GM12878 (cell line): ENCODE measurements at regions not wholly inside any gene's neighbourhood (a gene's known extent, or its start where the extent isn't known, plus 50 kb on each side); places are given as distances from the start of the nearest gene placed in this dataset.

Experiments
- ATAC-seq: fragments of 200-7000 bp; cut with Tn5 transposase; 3 replicates; pipeline ENCODE4 v1.9.1; 2020; ENCODE audit warnings: mild to moderate bottlenecking, moderate library complexity
- BruUV-seq: library from RNA; stranded (reverse); fragments of 400-500 nt; replicated peaks from 2 replicates; lab custom pipeline; 2021; lab: Mats Ljungman, UMichigan
- CTCF ChIA-PET: fragments of 300-600 bp; sonication (Branson Sonifier 250); formaldehyde crosslinking; extraction: SDS; loops from one replicate; lab custom pipeline; 2021; ENCODE audit warnings: inconsistent platforms; lab: Yijun Ruan, JAX
- POLR2A ChIA-PET: fragments of 350-600 bp; formaldehyde crosslinking; extraction: SDS; loops from one replicate; lab custom pipeline; 2021; ENCODE audit warnings: inconsistent platforms; lab: Charles Lee
- RAD21 ChIA-PET: fragments of 300-600 bp; sonication (Branson Sonifier 250); formaldehyde crosslinking; loops from one replicate; lab custom pipeline; 2023; ENCODE audit warnings: antibody characterized with exemption; ENCODE audit not compliant: unreplicated experiment; lab: Charles Lee
- SMC1A ChIA-PET: fragments of 300-600 bp; sonication (Branson Sonifier 250); formaldehyde crosslinking; loops from one replicate; lab custom pipeline; 2023; ENCODE audit not compliant: unreplicated experiment, uncharacterized antibody; lab: Charles Lee
- DNase-seq: peaks from one replicate; pipeline ENCODE4 v3.0.0-alpha.2; 2011; ENCODE audit warnings: low read depth, low spot score
- FAIRE-seq: peaks from 3 replicates; lab custom pipeline; 2011; peaks lifted over from hg19 to GRCh38; lab: Jason Lieb, UNC
- H2AFZ ChIP-seq: 2 replicates; pipeline ENCODE4 v1.6.0; 2011; ENCODE audit warnings: low read depth, low read length, control low read depth; ENCODE audit not compliant: control insufficient read depth
- H3K27ac ChIP-seq: 2 replicates; pipeline ENCODE4 v1.5.1; 2011; ENCODE audit warnings: control low read depth; ENCODE audit not compliant: control insufficient read depth, insufficient read depth
- H3K27me3 ChIP-seq, 2 experiments: replicated peaks in 1 of 2; 2 replicates each; pipeline versions ENCODE4 v1.6.0 to v1.6.1; 2011; ENCODE audit warnings: low read length in 1 of 2; ENCODE audit not compliant: control insufficient read depth in 2 of 2, insufficient read depth in 2 of 2
- H3K36me3 ChIP-seq, 2 experiments: 2 replicates each; pipeline ENCODE4 v1.5.1; 2011; ENCODE audit warnings: low read length in 1 of 2; ENCODE audit not compliant: control insufficient read depth in 2 of 2, insufficient read depth in 2 of 2
- H3K4me1 ChIP-seq: 2 replicates; pipeline ENCODE4 v1.6.1; 2011; ENCODE audit warnings: mild to moderate bottlenecking, low read length, moderate library complexity, mixed read lengths; ENCODE audit not compliant: control insufficient read depth, insufficient read depth
- H3K4me2 ChIP-seq: 2 replicates; pipeline ENCODE4 v1.6.0; 2011; ENCODE audit warnings: control low read depth; ENCODE audit not compliant: control insufficient read depth, insufficient read depth
- H3K4me3 ChIP-seq: fragments of 200-600 bp; sonication (generic); 2 replicates; pipeline ENCODE4 v1.5.1; 2016
- H3K79me2 ChIP-seq: 2 replicates; pipeline ENCODE4 v1.6.0; 2011; ENCODE audit warnings: low read length; ENCODE audit not compliant: control insufficient read depth, insufficient read depth
- H3K9ac ChIP-seq: 2 replicates; pipeline ENCODE4 v1.8.0; 2011; ENCODE audit warnings: low read length, control low read depth, mixed read lengths; ENCODE audit not compliant: control insufficient read depth, insufficient read depth
- H3K9me3 ChIP-seq: replicated peaks from 3 replicates; pipeline ENCODE4 v1.5.1; 2011; ENCODE audit warnings: mild to moderate bottlenecking, low read length; ENCODE audit not compliant: control insufficient read depth, insufficient read depth
- H4K20me1 ChIP-seq: 2 replicates; pipeline ENCODE4 v1.6.0; 2011; ENCODE audit not compliant: control insufficient read depth, insufficient read depth
- ATF3 ChIP-seq: IDR thresholded peaks from 2 replicates; pipeline ENCODE4 v1.6.1; 2011; ENCODE audit warnings: low read depth, mild to moderate bottlenecking, low read length, moderate library complexity, borderline replicate concordance; ENCODE audit errors: extremely low read depth
- CHD1 ChIP-seq: IDR thresholded peaks from 2 replicates; pipeline ENCODE4 v1.6.1; 2012; ENCODE audit warnings: low read depth, low read length, improper control_type of control experiment
- DPF2 ChIP-seq: fragments of 450-650 bp; IDR thresholded peaks from 2 replicates; pipeline ENCODE4 v1.6.1; 2017; ENCODE audit warnings: mild to moderate bottlenecking
- HDAC6 ChIP-seq: fragments of 200-600 bp; sonication (generic); IDR thresholded peaks from one replicate; pipeline ENCODE4 v1.8.0; 2017; ENCODE audit warnings: antibody characterized with exemption; ENCODE audit not compliant: unreplicated experiment
- MLLT1 ChIP-seq: fragments of 450-650 bp; IDR thresholded peaks from 2 replicates; pipeline ENCODE4 v1.6.1; 2016; ENCODE audit warnings: mild to moderate bottlenecking
- NR2C2 ChIP-seq: IDR thresholded peaks from 2 replicates; pipeline ENCODE4 v1.6.1; 2011; ENCODE audit warnings: borderline replicate concordance, low read depth; ENCODE audit not compliant: control insufficient read depth, insufficient read length
- POU2F2 ChIP-seq: IDR thresholded peaks from 3 replicates; pipeline ENCODE4 v1.6.1; 2011; ENCODE audit warnings: low read depth, mild to moderate bottlenecking, low read length, borderline replicate concordance
- RAD21 ChIP-seq: IDR thresholded peaks from 2 replicates; pipeline ENCODE4 v1.6.1; 2011; ENCODE audit warnings: mild to moderate bottlenecking, low read depth, low read length, moderate library complexity; ENCODE audit not compliant: insufficient read depth
- RBBP5 ChIP-seq: fragments of 200-600 bp; sonication (generic); conservative IDR thresholded peaks from 2 replicates; pipeline ENCODE4 v1.6.1; 2016
- SMAD1 ChIP-seq: fragments of 450-650 bp; IDR thresholded peaks from 2 replicates; pipeline ENCODE4 v1.6.1; 2018; ENCODE audit warnings: mild to moderate bottlenecking, low read depth; ENCODE audit not compliant: partially characterized antibody
- SREBF2 ChIP-seq: IDR thresholded peaks from 2 replicates; pipeline ENCODE4 v1.6.1; 2012; ENCODE audit warnings: mild to moderate bottlenecking, low read length
- SUPT20H ChIP-seq: IDR thresholded peaks from 2 replicates; pipeline ENCODE4 v1.6.1; 2011; ENCODE audit warnings: low read depth, mild to moderate bottlenecking, low read length, moderate library complexity, borderline replicate concordance; ENCODE audit not compliant: control insufficient read depth
- TBL1XR1 ChIP-seq: IDR thresholded peaks from 2 replicates; pipeline ENCODE4 v1.6.1; 2012; ENCODE audit warnings: low read depth, low read length, improper control_type of control experiment
- YY1 ChIP-seq: IDR thresholded peaks from 2 replicates; pipeline ENCODE4 v1.6.1; 2011; ENCODE audit warnings: low read depth, mild to moderate bottlenecking, low read length
- WGBS: methylation state at CpG from one replicate; pipeline ENCODE4 v1.1.6; 2016; ENCODE audit warnings: low lambda C conversion rate; ENCODE audit not compliant: insufficient replicate concordance, insufficient coverage; ENCODE audit errors: missing lambda C conversion rate; 5-methylcytosine and 5-hydroxymethylcytosine counted together
- in situ Hi-C: fragments of 300-500 bp; cut with MboI; formaldehyde crosslinking; loops from 9 replicates; pipeline ENCODE4 v1.14.3; 2018; ENCODE audit warnings: mixed read lengths
- intact Hi-C: fragments of 100-400 bp; cut with micrococcal nuclease; formaldehyde crosslinking; loops from one replicate; pipeline ENCODE4 v1.14.2; 2022; ENCODE audit not compliant: unreplicated experiment
- TF ChIP-seq, protein P1 (sequence below): fragments of 450-650 bp; IDR thresholded peaks from 2 replicates; pipeline ENCODE4 v1.6.1; 2016; ENCODE audit warnings: mild to moderate bottlenecking, moderate library complexity, borderline replicate concordance
- TF ChIP-seq, protein P2 (sequence below): IDR thresholded peaks from 2 replicates; pipeline ENCODE4 v1.6.1; 2012; ENCODE audit warnings: low read depth, low read length, improper control_type of control experiment
- TF ChIP-seq, protein P3 (sequence below): IDR thresholded peaks from 2 replicates; pipeline ENCODE4 v1.6.1; 2011; ENCODE audit warnings: low read depth, low read length, improper control_type of control experiment, borderline replicate concordance

DNA sequence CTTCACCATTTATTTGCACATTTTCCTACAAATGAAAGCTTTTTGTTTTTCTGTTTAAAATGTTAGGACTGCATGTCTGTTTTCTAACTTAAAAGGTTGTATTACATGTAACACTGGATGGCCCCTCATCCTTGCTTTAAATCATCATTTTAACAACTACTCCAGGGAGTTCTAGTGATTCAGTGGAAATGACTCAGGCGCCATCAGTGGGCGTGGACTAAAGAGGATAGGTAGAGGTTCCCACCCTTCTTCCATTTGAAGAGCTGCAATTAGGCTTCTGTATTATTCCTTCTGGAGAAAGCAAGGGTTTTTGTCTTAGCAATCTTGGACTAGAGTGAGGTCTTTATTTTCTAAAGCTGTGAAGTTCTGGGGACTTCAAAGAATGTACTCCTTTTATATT lies 213.7 kb downstream of the TMEM38B start:
- no peaks in the 10 kb centered on the region for H4K20me1 ChIP-seq
- H3K27me3 ChIP-seq = no peaks in the 10 kb centered on the region; a peak in 1 of 4 replicates
- no peak overlapping the region for H3K4me3 ChIP-seq
- H3K27ac ChIP-seq = no peak overlapping the region
- WGBS = 15% methylated on average over 2 of the region's 2 CpGs
- DNase-seq = no peak
- intact Hi-C loops = no loop called here
- CTCF ChIA-PET = interaction anchor here (0.6 kb wide), 1 partner anchor 68 kb away, joined by 3 read pairs; no protein-coding TSS in a partner anchor
- no peak overlapping the region for H2AFZ ChIP-seq
- H3K36me3 ChIP-seq = no peaks in the 10 kb centered on the region
- RAD21 ChIA-PET = no interaction called here
- in situ Hi-C loops = no loop called here
- no peaks in the 10 kb centered on the region for H3K4me1 ChIP-seq
- no TSS peak for BruUV-seq
- H3K9ac ChIP-seq = no peak overlapping the region
- no peaks in the 10 kb centered on the region for H3K79me2 ChIP-seq
- no peaks in the 10 kb centered on the region; the same call in 2 of the 3 replicates for H3K9me3 ChIP-seq
- no peak overlapping the region for H3K4me2 ChIP-seq
- POLR2A ChIA-PET = interaction anchor here (0.7 kb wide), 1 partner anchor 9 kb away, joined by 3 read pairs; no protein-coding TSS in a partner anchor
- ATAC-seq = no peak
- FAIRE-seq = no peak
- SMC1A ChIA-PET = interaction anchor here (0.6 kb wide), 1 partner anchor 319 kb away, joined by 4 read pairs; no protein-coding TSS in a partner anchor
- no peak for TF ChIP-seq DPF2
- TF ChIP-seq CHD1 = no peak
- TF ChIP-seq SMAD1 = no peak
- TF ChIP-seq RAD21 = no peak
- TF ChIP-seq HDAC6 = no peak
- no peak for TF ChIP-seq YY1
- no peak for TF ChIP-seq TBL1XR1
- TF ChIP-seq RBBP5 = no peak
- TF ChIP-seq, protein P1, sequence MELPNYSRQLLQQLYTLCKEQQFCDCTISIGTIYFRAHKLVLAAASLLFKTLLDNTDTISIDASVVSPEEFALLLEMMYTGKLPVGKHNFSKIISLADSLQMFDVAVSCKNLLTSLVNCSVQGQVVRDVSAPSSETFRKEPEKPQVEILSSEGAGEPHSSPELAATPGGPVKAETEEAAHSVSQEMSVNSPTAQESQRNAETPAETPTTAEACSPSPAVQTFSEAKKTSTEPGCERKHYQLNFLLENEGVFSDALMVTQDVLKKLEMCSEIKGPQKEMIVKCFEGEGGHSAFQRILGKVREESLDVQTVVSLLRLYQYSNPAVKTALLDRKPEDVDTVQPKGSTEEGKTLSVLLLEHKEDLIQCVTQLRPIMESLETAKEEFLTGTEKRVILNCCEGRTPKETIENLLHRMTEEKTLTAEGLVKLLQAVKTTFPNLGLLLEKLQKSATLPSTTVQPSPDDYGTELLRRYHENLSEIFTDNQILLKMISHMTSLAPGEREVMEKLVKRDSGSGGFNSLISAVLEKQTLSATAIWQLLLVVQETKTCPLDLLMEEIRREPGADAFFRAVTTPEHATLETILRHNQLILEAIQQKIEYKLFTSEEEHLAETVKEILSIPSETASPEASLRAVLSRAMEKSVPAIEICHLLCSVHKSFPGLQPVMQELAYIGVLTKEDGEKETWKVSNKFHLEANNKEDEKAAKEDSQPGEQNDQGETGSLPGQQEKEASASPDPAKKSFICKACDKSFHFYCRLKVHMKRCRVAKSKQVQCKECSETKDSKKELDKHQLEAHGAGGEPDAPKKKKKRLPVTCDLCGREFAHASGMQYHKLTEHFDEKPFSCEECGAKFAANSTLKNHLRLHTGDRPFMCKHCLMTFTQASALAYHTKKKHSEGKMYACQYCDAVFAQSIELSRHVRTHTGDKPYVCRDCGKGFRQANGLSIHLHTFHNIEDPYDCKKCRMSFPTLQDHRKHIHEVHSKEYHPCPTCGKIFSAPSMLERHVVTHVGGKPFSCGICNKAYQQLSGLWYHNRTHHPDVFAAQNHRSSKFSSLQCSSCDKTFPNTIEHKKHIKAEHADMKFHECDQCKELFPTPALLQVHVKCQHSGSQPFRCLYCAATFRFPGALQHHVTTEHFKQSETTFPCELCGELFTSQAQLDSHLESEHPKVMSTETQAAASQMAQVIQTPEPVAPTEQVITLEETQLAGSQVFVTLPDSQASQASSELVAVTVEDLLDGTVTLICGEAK = no peak
- no peak for TF ChIP-seq NR2C2
- TF ChIP-seq SUPT20H = no peak
- TF ChIP-seq MLLT1 = no peak
- TF ChIP-seq ATF3 = no peak
- TF ChIP-seq, protein P2, sequence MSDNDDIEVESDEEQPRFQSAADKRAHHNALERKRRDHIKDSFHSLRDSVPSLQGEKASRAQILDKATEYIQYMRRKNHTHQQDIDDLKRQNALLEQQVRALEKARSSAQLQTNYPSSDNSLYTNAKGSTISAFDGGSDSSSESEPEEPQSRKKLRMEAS = no peak
- TF ChIP-seq, protein P3, sequence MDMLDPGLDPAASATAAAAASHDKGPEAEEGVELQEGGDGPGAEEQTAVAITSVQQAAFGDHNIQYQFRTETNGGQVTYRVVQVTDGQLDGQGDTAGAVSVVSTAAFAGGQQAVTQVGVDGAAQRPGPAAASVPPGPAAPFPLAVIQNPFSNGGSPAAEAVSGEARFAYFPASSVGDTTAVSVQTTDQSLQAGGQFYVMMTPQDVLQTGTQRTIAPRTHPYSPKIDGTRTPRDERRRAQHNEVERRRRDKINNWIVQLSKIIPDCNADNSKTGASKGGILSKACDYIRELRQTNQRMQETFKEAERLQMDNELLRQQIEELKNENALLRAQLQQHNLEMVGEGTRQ = no peak
- no peak for TF ChIP-seq SREBF2
- no peak for TF ChIP-seq POU2F2
